ENCODE measurements at regions not wholly inside any gene's neighbourhood (a gene's known extent, or its start where the extent isn't known, plus 50 kb on each side); places are given as distances from the start of the nearest gene placed in this dataset.

DNA sequence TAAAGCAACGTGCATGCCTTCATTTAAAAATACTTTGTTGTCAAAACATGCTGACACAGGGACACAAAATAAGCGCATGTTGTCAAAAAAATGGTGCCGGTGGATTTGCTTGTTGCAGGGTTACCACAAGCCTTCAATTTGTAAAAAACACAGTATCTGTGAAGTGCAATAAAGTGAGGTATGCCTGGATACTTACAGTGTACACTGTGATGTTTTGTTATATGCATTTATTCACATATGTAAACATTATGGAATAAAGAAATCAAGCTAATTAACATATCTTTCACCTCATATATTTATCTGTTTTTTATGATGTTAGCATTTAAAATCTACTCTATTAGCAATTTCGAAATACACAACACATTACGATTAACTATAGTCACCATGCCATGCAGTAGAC is 202.6 kb upstream of the FZD8 start:
- TF ChIP-seq POLR2AphosphoS5 (IDR thresholded peaks at IDR 0.05; ENCODE audit: low read depth, low read length) (no peak), PAX5 (IDR thresholded peaks at IDR 0.05; ENCODE audit: insufficient read depth, low read length, severe bottlenecking) (no peak), POLR2A (IDR thresholded peaks at IDR 0.05; ENCODE audit: low read depth, low read length) (no peak)

Measured in GM12891 (cell line).